Stomach (tissue), 8 donors: ENCODE measurements at regions not wholly inside any gene's neighbourhood (a gene's known extent, or its start where the extent isn't known, plus 50 kb on each side); places are given as distances from the start of the nearest gene placed in this dataset.

Experiments
- DNase-seq, 2 donors: peaks; one replicate each; pipeline versions ENCODE4 v3.0.0 to v3.0.0-alpha.2; 2013 to 2019
- H3K27ac ChIP-seq, 5 donors: fragments of 200-600 bp in 4 of 5; sonication (generic) in 4 of 5; one replicate each; pipeline ENCODE4 v1.5.1; 2013 to 2019; ENCODE audit warnings: mild to moderate bottlenecking in 1 of 5, moderate library complexity in 1 of 5
- H3K27me3 ChIP-seq, 3 donors: fragments of 200-600 bp; sonication (generic); one replicate each; pipeline ENCODE4 v1.5.1; 2017 to 2019; ENCODE audit warnings: mixed run types in 1 of 3
- H3K36me3 ChIP-seq, 4 donors: fragments of 200-600 bp; sonication (generic); 1 replicate in 3 of 4; 2 replicates in 1 of 4; pipeline ENCODE4 v1.5.1; 2016 to 2019
- H3K4me1 ChIP-seq, 4 donors: fragments of 200-600 bp; sonication (generic); one replicate each; pipeline ENCODE4 v1.5.1; 2016 to 2019
- H3K4me3 ChIP-seq, 4 donors: fragments of 200-600 bp; sonication (generic) in 3 of 4; one replicate each; pipeline ENCODE4 v1.5.1; 2016 to 2019; ENCODE audit warnings: mild to moderate bottlenecking in 1 of 4
- H3K9me3 ChIP-seq, 4 donors: fragments of 200-600 bp; sonication (generic); one replicate each; pipeline ENCODE4 v1.5.1; 2016 to 2019
- EP300 ChIP-seq: sonication (generic); formaldehyde crosslinking; IDR thresholded peaks from one replicate; pipeline ENCODE4 v1.6.1; 2017; ENCODE audit warnings: antibody characterized with exemption
- POLR2A ChIP-seq, 4 donors: fragments of 450-650 bp; IDR thresholded peaks; one replicate each; pipeline ENCODE4 v1.6.1; 2016; ENCODE audit warnings: antibody characterized with exemption in 4 of 4, control low read depth in 2 of 4, mild to moderate bottlenecking in 1 of 4, moderate library complexity in 1 of 4
- POLR2AphosphoS5 ChIP-seq, 3 donors: sonication (generic); formaldehyde crosslinking; IDR thresholded peaks; one replicate each; pipeline ENCODE4 v1.6.1; 2016; ENCODE audit warnings: antibody characterized with exemption in 3 of 3
- WGBS, 5 donors: extraction: QIAGEN DNeasy Blood & Tissue Kit in 3 of 5; methylation state at CpG; one replicate each; pipeline versions ENCODE4 v1.1.5 to v1.1.7; 2013 to 2018; 5-methylcytosine and 5-hydroxymethylcytosine counted together
- intact Hi-C: fragments of 100-400 bp; cut with DNase I; formaldehyde crosslinking; loops from one replicate; pipeline ENCODE4 v1.15.1; 2023; ENCODE audit warnings: low total_unique reads
- TF ChIP-seq, protein P1 (sequence below), 7 experiments: fragments of 450-650 bp in 4 of 7; fragments of 200-600 bp in 3 of 7; sonication (generic) in 3 of 7; IDR thresholded peaks; one replicate each; pipeline ENCODE4 v1.5.1; 2016 to 2019; ENCODE audit warnings: antibody characterized with exemption in 7 of 7, control low read depth in 2 of 7, mild to moderate bottlenecking in 1 of 7
- donor health status: healthy with polysubstance abuse.
- donor health status: Bipolar disorder and iron deficiency.
- donor health status: healthy.

DNA sequence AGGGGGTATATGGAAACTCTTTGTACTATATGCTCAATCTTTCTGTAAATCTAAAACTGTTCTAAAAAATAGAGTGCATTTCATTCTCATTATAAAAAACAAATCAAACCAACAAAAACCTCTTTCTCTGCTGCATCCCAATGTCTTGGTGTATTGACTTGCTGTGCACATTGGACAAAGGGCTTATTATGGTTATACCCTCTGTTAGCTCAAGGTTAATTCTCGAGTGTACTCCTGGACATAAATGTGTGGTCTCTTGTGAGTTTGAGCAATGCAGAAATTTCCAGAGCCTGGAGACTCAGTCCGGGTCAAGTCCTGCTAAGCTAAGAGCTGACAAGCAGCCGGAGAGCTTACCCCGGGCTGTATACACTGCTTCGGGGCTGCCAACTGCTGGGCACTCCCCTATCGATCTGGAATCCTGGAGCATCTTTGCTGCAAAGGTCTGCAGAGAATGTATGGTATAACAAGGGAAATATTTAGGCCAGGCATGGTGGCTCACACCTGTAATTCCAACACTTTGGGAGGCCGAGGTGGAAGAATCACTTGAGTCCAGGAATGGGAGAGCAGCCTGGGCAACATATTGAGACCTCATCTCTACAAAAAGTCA is 66.2 kb upstream of the BRD7 start:
- H3K9me3 ChIP-seq: peaks cover 0 to 10% (median 8%) of the 10 kb centered on the region in 4 donors
- H3K27ac ChIP-seq: no peak overlapping the region
- WGBS, 5 donors: 83 to 88% (median 87%) methylated on average over 7 of the region's 7 CpGs
- DNase-seq: no peak
- TF ChIP-seq, protein P1, sequence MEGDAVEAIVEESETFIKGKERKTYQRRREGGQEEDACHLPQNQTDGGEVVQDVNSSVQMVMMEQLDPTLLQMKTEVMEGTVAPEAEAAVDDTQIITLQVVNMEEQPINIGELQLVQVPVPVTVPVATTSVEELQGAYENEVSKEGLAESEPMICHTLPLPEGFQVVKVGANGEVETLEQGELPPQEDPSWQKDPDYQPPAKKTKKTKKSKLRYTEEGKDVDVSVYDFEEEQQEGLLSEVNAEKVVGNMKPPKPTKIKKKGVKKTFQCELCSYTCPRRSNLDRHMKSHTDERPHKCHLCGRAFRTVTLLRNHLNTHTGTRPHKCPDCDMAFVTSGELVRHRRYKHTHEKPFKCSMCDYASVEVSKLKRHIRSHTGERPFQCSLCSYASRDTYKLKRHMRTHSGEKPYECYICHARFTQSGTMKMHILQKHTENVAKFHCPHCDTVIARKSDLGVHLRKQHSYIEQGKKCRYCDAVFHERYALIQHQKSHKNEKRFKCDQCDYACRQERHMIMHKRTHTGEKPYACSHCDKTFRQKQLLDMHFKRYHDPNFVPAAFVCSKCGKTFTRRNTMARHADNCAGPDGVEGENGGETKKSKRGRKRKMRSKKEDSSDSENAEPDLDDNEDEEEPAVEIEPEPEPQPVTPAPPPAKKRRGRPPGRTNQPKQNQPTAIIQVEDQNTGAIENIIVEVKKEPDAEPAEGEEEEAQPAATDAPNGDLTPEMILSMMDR (IDR thresholded peaks at IDR 0.05): no peak
- TF ChIP-seq POLR2AphosphoS5 (IDR thresholded peaks at IDR 0.05) (no peak), POLR2A (IDR thresholded peaks at IDR 0.05) (no peak), EP300 (no peak)
- no peaks in the 10 kb centered on the region for H3K4me1 ChIP-seq
- H3K36me3 ChIP-seq: no peaks in the 10 kb centered on the region
- no peaks in the 10 kb centered on the region for H3K27me3 ChIP-seq
- intact Hi-C loops: no loop called here
- no peak overlapping the region for H3K4me3 ChIP-seq

DNA sequence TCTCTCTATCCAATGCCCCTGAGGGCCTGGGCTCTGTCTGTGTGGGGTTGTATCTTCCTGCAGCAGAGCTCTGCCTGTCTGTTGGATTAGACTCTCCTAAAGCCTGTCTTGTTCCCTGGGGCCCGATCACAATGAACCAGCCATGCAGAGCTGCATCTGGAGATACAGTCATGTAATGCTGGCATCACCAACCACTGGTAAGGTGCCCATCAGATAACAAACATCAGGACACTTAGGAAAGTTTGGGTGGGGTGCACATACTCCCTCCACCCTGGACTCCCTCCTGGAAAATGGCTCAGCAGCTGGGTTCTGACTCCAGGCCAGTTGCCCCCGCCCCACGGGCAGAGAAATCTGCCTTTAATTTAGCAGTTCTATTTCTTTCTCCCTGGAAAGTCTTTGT is 61.3 kb upstream of the BRD7 start:
- WGBS, 5 donors: 81 to 92% (median 88%) methylated on average over 3 of the region's 3 CpGs
- TF ChIP-seq, protein P1 (IDR thresholded peaks at IDR 0.05): no peak
- TF ChIP-seq POLR2AphosphoS5 (IDR thresholded peaks at IDR 0.05) (no peak), EP300 (no peak), POLR2A (IDR thresholded peaks at IDR 0.05) (no peak)
- Histone ChIP-seq H3K4me3 (no peak overlapping the region), H3K9me3 (no peaks in the 10 kb centered on the region), H3K4me1 (no peaks in the 10 kb centered on the region), H3K27me3 (no peaks in the 10 kb centered on the region), H3K27ac (no peak overlapping the region), H3K36me3 (no peaks in the 10 kb centered on the region)
- intact Hi-C loops: no loop called here
- DNase-seq: no peak

DNA sequence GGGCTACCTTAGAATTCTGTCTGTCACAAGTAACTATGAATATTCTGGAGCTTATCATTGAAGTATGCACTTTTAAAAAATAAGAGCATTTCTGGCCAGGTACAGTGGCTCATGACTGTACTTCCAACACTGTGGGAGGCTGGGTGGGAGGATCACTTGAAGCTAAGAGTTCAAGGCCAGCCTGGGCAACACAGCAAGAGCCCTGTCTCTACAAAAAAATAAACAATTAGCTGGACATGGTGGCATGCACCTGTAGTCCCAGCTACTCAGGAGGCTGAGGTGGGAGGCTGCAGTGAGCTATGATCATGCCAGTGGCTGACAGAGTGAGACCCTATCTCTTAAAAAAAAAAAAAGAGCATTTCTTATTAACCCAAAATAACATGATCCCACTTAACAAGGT is 60.0 kb upstream of the BRD7 start:
- intact Hi-C loops: no loop called here
- no peaks in the 10 kb centered on the region for H3K4me1 ChIP-seq
- no peaks in the 10 kb centered on the region for H3K27me3 ChIP-seq
- TF ChIP-seq, protein P1 (IDR thresholded peaks at IDR 0.05): no peak
- TF ChIP-seq POLR2A (IDR thresholded peaks at IDR 0.05): no peak
- TF ChIP-seq POLR2AphosphoS5 (IDR thresholded peaks at IDR 0.05): no peak
- TF ChIP-seq EP300: no peak
- H3K4me3 ChIP-seq: no peak overlapping the region
- no peak for DNase-seq
- no peaks in the 10 kb centered on the region for H3K36me3 ChIP-seq
- no peak overlapping the region for H3K27ac ChIP-seq
- no peaks in the 10 kb centered on the region for H3K9me3 ChIP-seq

DNA sequence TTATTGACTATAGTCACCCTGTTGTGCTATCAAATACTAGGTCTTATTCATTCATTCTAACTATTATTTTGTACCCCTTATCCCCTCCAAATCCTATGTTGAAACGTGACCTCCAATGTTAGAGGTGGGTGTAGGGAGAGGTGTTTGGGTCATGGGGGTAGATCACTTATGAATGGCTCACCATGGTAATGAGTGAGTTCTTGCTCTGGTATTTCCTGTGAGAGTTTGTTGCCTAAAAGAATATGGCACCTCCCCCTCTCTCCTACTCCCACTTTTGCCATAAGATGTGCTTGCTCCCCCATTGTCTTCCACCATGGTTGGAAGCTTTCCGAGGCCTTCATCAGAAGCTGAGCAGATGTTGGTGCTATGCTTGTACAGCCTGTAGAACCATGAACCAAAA is 59.3 kb upstream of the BRD7 start:
- Histone ChIP-seq H3K4me3 (no peak overlapping the region), H3K9me3 (no peaks in the 10 kb centered on the region), H3K27me3 (no peaks in the 10 kb centered on the region), H3K27ac (no peak overlapping the region), H3K4me1 (no peaks in the 10 kb centered on the region), H3K36me3 (no peaks in the 10 kb centered on the region)
- intact Hi-C loops: no loop called here
- 77 to 92% (median 88%) methylated on average over 2 of the region's 2 CpGs for WGBS, 5 donors
- DNase-seq: no peak
- TF ChIP-seq POLR2AphosphoS5 (IDR thresholded peaks at IDR 0.05) (no peak), EP300 (no peak)

DNA sequence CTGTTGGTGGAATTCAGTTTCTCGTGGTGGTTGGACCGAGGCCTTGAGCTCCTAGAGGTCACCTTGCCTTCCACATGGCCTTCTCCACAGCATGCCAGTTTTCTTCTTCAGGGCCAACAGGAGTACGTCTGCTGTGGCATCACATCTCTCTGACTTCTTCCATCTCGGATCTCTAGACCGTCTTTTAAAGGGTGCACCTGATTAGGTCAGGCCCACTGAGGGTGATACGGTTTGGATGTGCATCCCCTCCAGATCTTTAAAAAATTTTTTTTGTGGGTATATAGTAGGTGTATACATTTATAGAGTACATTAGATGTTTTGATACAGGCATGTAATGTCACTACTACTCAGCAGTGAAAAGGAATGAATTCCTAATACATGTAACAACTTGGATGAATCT is 58.3 kb upstream of the BRD7 start:
- H3K9me3 ChIP-seq: no peaks in the 10 kb centered on the region
- 85 to 97% (median 95%) methylated on average over 6 of the region's 6 CpGs for WGBS, 5 donors
- no peak overlapping the region for H3K4me3 ChIP-seq
- H3K27me3 ChIP-seq: no peaks in the 10 kb centered on the region
- DNase-seq: no peak
- H3K36me3 ChIP-seq: no peaks in the 10 kb centered on the region
- intact Hi-C loops: no loop called here
- no peaks in the 10 kb centered on the region for H3K4me1 ChIP-seq
- TF ChIP-seq POLR2AphosphoS5 (IDR thresholded peaks at IDR 0.05): no peak
- TF ChIP-seq POLR2A (IDR thresholded peaks at IDR 0.05): no peak
- TF ChIP-seq, protein P1 (IDR thresholded peaks at IDR 0.05): no peak
- TF ChIP-seq EP300: no peak
- no peak overlapping the region for H3K27ac ChIP-seq
